NCI-H2171 (cell line): ENCODE measurements at regions not wholly inside any gene's neighbourhood (a gene's known extent, or its start where the extent isn't known, plus 50 kb on each side); places are given as distances from the start of the nearest gene placed in this dataset.

Source experiments
- DNase-seq: peaks from one replicate; lab custom pipeline; 2025; lab: John Stamatoyannopoulos, UW

DNA sequence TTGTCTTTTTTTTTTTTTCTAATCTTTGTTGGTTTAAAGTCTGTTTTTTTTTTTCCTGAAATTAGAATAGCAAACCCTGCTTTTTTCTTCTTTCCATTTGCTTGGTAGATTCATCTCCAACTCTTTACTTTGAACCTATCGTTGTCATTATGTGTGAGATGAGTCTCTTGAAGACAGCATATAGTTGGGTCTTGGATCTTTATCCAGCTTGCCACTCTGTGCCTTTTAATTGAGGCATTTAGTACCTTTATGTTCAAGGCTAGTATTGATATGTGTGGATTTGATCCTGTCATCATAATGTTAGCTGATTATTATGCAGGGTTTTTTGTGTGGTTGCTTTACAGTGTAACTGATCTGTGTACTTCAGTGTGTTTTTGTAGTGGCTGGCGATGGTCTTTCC is 383.8 kb downstream of the MAN2A1 start:
- DNase-seq = no peak

DNA sequence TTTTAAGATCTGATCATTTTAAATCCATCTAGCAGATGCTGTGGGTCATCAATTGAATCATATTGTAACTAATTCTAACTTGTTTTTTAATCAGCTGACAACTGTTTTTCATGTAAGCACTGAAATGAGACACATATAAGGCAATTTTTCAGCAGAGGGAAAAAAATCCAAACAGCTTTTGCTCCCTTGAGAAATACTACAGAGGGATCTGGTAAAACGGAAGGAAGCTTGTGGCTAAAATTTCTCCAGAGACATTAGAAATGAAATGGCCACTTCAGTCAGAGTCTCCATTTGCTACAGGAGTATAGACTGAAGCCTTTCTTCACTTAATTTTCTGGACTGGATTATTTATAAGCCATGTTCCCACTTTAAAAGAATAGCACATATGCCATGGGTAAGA is 385.9 kb downstream of the MAN2A1 start:
- DNase-seq = no peak

DNA sequence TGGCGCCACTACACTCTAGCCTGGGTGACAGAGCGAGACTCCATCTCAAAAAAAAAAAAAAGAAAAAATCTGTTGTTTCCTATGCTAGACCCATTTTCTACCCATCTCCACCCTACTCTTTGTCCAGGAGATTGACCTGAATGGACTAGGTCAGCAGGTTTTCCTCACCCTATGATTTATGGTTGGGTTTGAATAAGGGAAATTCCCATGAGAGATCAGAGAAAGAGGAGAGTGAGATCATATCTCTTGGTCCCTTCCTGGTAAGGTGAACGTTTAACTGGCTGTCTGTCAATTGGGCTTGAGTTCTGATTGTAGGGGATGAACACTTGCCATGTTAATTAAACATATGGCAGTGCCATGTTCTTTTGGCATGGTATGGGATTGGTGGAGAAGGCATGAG is 387.4 kb downstream of the MAN2A1 start:
- no peak for DNase-seq

DNA sequence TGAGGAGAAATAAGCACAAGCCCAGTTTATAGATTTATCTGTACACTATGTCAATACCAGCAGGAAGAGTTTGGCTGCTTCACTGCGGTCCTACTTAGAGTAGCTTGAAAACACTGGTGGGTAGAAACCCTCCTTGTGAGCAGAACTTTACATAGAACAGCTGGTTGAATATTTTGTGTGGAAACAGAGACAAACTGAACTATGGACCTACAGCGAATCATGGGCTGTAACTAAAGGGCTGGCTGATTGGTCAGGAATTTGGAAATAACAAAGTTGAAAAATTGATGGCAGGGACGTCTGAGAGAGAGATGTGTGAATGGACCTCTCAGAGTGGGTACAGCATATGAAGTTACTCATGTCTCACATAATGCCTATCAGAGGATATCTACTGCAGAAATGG is 392.5 kb downstream of the MAN2A1 start:
- DNase-seq = no peak

DNA sequence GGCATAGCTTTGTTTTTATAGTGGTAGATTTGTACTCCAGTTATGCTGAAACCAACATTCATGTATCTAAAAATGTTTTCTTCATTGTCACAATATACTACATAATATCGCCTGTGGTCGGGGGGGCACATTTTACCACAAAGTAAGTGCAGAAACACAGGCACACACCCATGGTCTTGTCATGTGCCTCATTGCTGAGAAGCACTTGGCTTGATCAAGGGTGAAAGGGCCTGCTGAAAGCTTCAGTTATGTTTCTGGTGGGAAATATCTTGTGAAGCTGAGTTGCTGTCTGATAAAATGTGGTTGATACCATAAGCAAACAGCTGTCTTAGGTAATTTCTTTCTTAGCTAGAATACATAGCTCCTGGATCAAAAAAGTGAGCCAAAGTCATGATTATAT is 393.1 kb downstream of the MAN2A1 start:
- DNase-seq = no peak

DNA sequence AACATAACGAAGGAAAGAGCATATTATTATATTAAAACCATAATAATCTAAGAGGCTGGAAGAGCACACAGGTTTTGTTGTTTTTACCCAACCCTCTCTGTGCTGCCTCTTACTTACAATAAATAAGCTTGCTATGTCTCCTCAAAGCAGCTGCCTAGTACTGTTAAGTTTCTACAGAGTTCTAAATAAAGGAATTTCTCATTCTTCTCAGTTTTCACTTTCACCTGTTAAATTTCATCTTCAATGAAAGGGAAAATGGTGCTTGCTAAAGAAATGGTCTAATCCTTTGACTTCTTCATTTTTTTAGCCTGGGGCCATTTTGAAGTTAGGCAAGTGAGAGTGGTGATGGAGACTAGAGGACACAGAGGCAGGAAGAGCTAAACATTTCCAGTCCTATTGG is 396.1 kb downstream of the MAN2A1 start:
- DNase-seq = no peak

DNA sequence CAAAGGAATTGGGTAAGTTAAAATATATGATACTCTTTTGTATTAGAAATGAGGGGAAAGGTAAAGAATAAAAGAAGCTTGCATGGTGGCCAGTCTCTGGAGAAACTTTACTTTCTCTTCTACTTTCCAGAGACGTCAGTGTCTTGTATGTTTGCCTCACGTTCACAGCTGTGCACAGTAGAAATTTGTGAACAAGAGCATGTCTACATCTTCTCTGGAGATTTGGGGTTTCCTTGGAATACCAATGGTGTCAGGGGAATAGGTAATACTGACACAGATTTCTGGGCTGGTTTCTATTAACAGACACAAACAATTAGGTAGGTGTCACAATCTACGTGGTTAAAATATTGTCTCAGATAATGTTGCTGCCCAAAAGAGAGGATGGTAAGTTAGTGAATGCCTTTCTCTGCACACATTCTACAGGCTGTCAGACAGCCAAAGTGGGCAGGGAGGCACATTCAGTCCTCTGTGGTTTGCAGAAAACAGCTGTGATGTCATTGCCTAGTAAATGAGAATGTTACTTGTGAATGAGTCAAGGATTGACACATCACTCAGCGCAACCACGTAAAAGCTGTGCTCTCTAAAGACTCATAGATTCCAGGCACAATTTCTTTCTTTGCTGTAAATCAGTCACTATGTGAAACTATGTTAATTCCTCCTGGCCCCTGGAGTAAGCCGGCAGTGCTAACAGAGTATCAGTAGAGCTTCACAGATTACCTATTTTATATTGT is 397.1 kb downstream of the MAN2A1 start:
- DNase-seq = no peak

DNA sequence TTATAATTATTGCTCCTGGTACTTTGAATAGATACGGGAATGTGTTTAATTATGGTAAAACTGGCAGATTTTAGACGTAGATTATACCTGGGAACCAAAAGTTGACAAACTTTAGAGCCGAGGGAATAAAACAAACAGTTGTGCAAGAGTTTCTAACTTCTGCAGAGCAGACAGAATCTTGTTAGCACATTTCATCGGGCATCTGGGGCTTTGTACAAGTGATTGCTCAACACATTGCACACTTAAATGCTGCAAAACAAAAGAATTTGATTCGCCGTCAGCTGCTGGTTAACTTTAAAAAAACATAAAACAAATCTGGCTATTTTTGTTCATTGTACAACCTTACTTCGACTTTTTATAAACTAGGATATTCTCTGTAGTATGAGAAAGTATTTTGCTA is 398.1 kb downstream of the MAN2A1 start:
- no peak for DNase-seq

DNA sequence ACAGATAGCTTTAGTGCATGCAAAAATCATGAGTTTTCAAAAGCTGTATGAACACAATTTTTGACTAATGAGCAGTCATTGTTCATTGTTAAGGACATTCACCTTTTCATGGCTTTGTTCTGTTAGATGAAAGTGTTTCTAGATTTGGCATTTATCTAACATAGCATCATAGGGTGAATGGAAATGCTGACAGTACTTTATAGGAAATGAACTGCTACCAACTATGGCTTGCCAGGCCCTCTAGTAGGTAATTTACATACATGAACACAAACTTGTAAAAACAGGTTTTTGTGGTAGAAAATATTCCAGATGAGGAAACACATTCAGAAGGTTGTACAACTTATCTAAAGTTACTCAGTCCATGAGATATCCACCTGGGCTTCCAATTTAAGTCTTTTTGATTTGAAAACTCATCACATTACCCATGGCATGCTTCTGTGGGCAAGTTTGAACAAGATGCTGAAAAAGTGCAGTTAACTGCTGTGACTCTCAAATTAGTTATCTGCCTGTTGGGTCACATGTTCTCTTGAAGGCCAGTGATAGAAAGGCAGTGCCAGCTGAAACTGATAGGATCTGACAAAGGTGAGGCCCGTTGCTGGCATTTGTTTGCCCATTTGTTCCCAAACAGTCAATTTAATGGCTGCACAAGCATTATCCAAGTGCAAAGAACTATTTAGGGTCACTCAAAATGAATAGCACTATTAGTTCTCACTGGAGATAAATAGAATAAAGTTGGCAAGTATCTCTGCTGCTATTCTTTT is 399.1 kb downstream of the MAN2A1 start:
- no peak for DNase-seq

DNA sequence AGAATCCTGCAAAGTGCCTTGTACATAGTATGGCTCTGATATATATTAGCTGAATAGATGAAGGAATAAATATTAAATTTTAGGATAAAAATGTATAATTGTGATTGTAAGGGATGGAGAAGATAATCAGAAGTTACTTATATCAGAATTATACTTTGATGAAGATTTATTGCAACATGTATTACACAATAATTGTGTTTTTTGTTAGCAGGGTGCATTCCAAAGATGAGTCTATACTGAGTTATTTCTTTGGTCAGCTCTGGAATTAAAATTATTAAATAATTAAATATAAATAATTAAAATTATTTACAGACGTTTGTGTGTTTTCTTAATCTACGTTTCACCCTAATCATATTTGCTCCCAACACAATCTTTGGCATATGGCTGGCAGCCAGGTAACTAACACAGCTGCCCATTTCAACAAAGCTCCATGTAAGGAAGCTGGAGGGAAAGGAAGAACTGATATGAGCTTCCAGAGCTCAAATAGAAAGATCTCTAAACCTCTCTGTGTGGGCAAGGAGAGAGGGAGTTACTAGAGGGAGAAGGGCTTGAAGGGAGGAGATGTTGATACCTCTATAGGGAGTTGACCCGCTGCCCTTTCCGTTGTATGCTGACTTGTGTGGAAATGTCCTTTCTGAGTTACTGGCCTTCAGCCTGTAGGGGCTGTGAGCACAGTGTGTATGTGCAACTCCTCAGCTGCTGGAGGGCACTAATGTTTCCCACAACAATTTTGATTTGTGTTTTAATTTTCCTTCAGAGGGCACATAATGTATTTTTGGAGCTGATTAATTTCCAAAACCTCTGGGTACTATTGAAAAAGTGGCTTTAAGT is 403.4 kb downstream of the MAN2A1 start:
- DNase-seq = no peak

DNA sequence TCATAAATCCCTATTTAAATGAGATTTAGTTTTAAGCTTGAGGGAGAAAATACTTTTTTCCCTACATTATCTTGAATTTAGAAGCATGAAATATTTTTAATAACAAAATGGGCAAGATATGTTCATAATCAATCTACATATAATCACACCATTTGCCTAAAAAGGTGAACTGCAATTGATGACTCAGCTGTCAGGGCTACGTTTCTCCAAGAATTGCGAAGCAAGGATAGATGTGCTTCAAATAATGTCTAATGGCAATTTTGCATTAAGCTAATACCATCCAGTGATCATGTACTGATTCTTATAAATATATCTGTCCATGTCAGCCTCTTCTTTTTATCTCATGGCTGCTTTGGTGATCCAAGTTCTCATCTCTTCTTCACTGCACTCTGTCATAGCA is 404.4 kb downstream of the MAN2A1 start:
- no peak for DNase-seq

DNA sequence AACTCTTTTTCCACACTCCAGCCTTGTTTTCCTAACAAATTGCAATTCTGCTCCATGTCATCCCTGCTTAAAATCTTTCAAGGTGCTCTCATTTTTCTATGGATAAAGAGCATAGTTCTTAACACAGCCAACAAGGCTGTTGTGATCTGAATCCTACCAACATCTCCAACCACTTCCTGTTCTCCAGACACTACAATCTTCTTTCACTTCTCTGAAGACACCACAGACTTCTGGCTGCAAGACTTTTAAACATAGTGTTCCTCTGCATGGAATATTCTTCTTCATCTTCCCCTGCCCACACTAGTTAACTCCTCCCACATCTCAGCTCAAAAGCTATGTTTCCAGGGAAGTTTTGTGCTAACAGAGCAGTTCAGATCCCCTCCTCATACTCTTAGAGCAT is 404.8 kb downstream of the MAN2A1 start:
- DNase-seq = no peak

DNA sequence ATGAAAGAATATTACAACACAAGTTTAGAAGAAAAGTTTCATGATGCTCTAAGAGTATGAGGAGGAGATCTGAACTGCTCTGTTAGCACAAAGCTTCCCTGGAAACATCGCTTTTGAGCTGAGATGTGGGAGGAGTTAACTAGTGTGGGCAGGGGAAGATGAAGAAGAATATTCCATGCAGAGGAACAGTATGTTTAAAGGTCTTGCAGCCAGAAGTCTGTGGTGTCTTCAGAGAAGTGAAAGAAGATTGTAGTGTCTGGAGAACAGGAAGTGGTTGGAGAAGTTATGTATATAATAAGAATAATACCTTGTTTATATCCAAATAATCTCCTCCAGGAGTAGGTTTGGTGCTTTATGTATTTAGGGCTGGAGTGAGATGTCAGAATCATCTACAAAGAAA is 406.7 kb downstream of the MAN2A1 start:
- no peak for DNase-seq

DNA sequence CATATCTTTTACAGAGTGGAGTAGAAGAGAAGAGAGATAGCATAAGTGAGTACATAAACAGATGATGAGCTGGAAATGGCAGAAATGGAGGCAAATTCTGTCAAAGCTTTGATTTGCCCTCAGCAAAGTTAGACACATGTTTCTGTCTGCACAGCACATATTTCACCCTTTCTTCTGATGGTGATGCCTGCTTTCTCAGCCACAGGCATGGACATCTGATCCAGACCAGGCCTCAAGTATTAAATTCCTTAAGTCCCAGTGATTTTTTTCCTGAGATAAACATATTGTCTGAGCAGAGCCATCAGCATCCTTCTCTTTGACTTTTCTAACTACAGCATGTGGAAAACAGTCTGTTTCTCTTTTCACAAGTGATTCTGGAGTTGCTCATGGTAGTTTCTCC is 409.8 kb downstream of the MAN2A1 start:
- no peak for DNase-seq

DNA sequence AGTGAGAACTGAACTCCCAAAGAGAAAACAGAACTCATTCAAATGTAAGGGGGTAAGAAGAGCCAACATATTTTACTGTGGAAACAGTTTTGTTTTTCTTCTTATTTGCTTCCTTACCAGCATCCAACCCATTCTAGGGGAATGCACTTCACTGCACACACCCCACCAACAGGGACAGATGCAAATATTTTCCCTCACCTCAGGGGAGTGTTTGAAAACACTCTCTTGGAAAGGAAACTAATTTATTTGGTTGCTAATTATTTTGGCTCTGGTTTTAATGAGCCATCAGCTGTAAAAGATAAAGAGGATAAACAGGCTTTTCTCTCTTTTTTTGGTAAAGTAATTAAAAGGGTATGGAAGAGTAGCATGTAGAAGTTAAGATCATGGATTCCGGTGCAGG is 413.4 kb downstream of the MAN2A1 start:
- DNase-seq = no peak

DNA sequence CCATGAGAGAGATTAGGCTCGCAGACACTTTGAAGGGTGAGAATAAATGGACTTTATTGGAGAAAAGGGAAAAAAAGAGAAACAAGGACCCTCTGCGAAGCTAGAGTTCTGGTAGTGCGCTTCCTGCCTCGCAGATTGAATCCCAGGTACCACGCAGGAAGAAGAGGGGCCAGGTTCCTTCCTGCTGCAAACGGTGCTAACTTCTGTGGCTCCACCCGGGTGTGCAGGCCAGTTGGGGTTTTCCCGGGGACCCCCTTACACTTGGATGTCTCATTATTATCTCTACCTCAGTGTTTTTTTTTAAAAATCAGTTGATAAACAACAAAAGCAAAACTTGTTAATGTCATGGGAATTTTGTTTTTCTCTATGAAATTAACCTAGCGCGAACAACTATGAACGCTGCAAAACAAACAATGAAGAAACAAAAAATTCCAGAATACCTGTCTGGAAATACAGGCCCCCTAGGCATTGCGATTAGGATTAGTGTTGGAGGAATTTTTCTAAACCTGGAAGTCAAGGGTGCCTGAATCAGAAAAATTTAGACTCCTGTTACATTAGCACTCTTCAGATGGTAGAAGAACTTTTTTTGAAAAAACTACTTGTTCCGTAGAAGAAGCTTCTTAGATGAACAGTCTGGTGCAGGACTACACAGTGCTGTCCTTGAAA is 414.5 kb downstream of the MAN2A1 start:
- no peak for DNase-seq

DNA sequence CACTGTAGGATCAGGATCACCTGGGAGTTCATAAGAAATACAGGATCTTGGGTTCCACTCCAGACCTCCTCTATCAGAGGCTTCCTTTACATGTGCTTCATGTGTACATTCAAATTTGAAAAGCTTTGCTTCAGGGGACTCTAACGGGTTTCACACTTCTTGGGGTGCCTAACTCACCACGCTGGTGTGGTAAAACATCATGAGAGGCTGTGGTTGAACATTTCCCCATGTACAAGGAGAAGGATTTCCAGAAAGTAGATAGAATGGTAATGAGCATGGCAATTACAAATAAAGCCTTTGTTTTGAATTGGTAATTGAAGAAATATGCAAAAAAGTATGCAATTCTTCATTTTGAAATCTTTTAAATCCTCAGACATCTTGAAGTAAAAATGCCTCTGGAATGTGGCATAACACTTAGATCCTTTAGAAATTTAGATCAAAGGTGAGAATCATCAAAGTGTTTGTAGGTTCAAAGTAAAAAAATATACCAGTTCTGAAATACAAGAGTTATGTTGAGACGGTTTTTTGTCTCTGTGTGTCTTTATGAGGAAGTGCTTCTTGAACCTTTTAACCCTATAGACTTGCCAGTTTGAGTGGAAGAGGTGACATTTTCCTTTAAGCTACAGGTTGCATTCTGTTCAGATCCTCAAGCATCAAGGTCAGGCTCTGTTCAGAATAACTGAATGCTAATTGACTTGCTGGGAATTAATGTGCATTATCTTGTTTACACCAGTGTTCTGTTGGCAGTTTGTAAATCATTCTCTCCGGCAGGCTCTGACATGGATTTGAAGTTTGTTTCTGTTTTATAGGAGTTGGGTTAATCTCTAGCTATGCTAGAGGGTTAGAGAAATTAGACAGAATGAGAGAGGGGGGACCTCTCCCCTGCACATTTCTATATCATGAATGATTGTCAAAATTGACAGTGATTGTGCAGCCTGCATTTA is 415.3 kb downstream of the MAN2A1 start:
- DNase-seq = no peak

DNA sequence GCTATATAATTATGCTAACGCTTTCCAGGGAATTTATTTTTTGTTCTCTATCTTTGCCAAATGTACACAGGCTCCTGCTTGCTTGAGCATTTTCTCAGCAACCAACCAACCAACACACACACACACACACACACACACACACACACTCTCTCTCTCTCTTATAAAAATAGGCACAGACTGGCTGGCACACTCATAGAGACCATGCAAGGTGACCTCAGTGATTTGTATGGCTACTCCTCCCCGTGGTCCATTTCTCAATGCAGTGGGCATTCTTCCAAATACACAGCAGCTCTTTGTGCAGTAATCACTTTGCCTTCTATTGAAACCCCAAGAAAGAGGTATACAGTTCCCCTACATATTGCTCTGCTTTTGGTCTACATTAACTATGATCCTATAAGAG is 416.0 kb downstream of the MAN2A1 start:
- DNase-seq = no peak

DNA sequence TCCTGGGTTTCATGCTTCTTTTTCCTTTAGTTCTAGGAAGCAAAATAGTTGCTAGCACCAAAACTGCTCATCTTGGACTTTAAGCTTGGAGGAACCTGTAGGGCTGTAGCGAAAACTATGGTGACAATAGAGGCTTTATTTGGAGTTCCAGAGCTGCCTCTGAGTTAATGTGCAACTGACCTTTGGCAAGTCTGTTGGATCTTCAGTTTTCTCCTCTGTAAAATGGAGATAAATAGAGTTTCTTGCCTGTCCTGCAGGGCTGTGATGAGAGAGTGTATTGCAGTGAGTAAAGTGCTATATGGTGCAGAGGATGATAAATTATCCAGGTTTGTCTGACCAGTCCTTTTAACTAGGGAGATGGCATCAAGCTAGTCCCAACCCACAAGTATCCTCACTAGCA is 417.0 kb downstream of the MAN2A1 start:
- DNase-seq = no peak

DNA sequence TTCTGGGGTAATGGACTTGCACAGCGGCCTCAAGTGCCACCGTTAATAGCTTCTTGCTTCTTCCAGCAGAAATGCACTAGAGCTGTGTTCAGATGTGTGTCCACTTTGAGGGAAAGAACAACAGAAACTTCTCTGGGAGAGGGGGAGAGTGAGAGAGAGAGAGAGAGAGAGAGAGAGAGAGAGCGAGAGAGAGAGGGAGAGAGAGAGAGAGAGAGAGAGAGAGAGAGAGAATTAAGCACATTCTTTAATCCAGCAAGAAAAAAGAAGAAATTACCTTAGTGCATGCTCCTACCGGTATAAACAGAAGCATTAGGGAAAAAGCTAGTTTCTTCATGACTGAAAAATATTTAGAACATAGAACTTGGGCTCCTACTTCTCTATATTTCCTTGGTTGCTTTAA is 418.8 kb downstream of the MAN2A1 start:
- no peak for DNase-seq

DNA sequence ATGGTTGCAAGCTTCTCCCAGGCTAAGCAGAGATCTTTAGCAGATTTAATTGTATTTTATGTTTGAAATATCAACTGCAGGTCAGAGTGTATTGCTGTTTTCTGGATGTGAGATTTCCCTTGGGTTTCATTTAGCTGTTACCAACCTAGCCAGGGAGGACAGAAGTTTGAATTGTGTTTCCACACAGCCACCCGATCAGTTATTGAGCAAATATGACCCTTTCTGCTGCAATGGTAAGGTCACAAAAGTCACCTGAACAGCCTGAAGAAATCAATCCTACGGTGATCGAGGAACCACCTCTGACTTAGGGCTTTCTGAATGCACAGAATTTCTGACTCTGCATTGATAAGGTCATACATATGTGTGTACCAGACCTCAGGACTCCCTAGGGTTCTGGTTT is 419.9 kb downstream of the MAN2A1 start:
- no peak for DNase-seq
